ENCODE measurements at regions not wholly inside any gene's neighbourhood (a gene's known extent, or its start where the extent isn't known, plus 50 kb on each side); places are given as distances from the start of the nearest gene placed in this dataset.

GRCh38 chr6:40288919-40289318 lies 298.2 kb downstream of the LRFN2 start:
- no peak overlapping the region for H3K4me3 ChIP-seq
- DNase-seq (ENCODE audit: low spot score) = no peak
- peaks cover 0 to 10% of the 10 kb centered on the region in 2 donors for H3K27me3 ChIP-seq

GRCh38 chr6:40287296-40287850 lies 299.8 kb downstream of the LRFN2 start:
- DNase-seq (ENCODE audit: low spot score) = no peak
- H3K4me3 ChIP-seq = no peak overlapping the region
- no peaks in the 10 kb centered on the region for H3K9me3 ChIP-seq
- peaks cover 0 to 10% of the 10 kb centered on the region in 2 donors for H3K27me3 ChIP-seq
- no peak for TF ChIP-seq CTCF (IDR thresholded peaks at IDR 0.05)
- no peaks in the 10 kb centered on the region for H3K36me3 ChIP-seq
- no peaks in the 10 kb centered on the region for H3K4me1 ChIP-seq
- no peak overlapping the region for H3K27ac ChIP-seq

More at GRCh38 chr6:40288919-40289318, 298.2 kb downstream of the LRFN2 start:
- no peaks in the 10 kb centered on the region for H3K9me3 ChIP-seq
- no peak overlapping the region for H3K27ac ChIP-seq
- no peak for TF ChIP-seq CTCF (IDR thresholded peaks at IDR 0.05)
- no peaks in the 10 kb centered on the region for H3K36me3 ChIP-seq
- no peaks in the 10 kb centered on the region for H3K4me1 ChIP-seq

GRCh38 chr6:40286721-40287120 lies 300.4 kb downstream of the LRFN2 start:
- H3K36me3 ChIP-seq = no peaks in the 10 kb centered on the region
- no peak overlapping the region for H3K27ac ChIP-seq
- H3K4me3 ChIP-seq = no peak overlapping the region
- no peak for TF ChIP-seq CTCF (IDR thresholded peaks at IDR 0.05)
- no peak for DNase-seq (ENCODE audit: low spot score)
- H3K27me3 ChIP-seq = peaks cover 0 to 10% of the 10 kb centered on the region in 2 donors
- no peaks in the 10 kb centered on the region for H3K9me3 ChIP-seq
- no peaks in the 10 kb centered on the region for H3K4me1 ChIP-seq

GRCh38 chr6:40285996-40286395 lies 301.2 kb downstream of the LRFN2 start:
- no peaks in the 10 kb centered on the region for H3K4me1 ChIP-seq
- H3K36me3 ChIP-seq = no peaks in the 10 kb centered on the region
- TF ChIP-seq CTCF (IDR thresholded peaks at IDR 0.05) = no peak
- peaks cover 0 to 10% of the 10 kb centered on the region in 2 donors for H3K27me3 ChIP-seq
- no peaks in the 10 kb centered on the region for H3K9me3 ChIP-seq
- no peak for DNase-seq (ENCODE audit: low spot score)
- H3K4me3 ChIP-seq = no peak overlapping the region
- H3K27ac ChIP-seq = no peak overlapping the region

- no peaks in the 10 kb centered on the region for H3K4me1 ChIP-seq
- no peak for DNase-seq (ENCODE audit: low spot score)
- H3K27ac ChIP-seq = no peak overlapping the region
- H3K36me3 ChIP-seq = no peaks in the 10 kb centered on the region
- H3K9me3 ChIP-seq = no peaks in the 10 kb centered on the region
- H3K27me3 ChIP-seq = peaks cover 0 to 10% of the 10 kb centered on the region in 2 donors
- no peak overlapping the region for H3K4me3 ChIP-seq
- TF ChIP-seq CTCF (IDR thresholded peaks at IDR 0.05) = no peak
Measured at GRCh38 chr6:40285535-40285934, 301.6 kb downstream of the LRFN2 start.

- Histone ChIP-seq H3K4me1 (no peaks in the 10 kb centered on the region), H3K9me3 (no peaks in the 10 kb centered on the region), H3K27ac (no peak overlapping the region), H3K27me3 (peaks cover 0 to 10% of the 10 kb centered on the region in 2 donors), H3K36me3 (no peaks in the 10 kb centered on the region), H3K4me3 (no peak overlapping the region)
- no peak for DNase-seq (ENCODE audit: low spot score)
- no peak for TF ChIP-seq CTCF (IDR thresholded peaks at IDR 0.05)
Measured at GRCh38 chr6:40282986-40283385, 304.2 kb downstream of the LRFN2 start.

Measured in right atrium auricular region (tissue), 2 donors.